ENCODE measurements at regions not wholly inside any gene's neighbourhood (a gene's known extent, or its start where the extent isn't known, plus 50 kb on each side); places are given as distances from the start of the nearest gene placed in this dataset.

- H3K4me3 ChIP-seq (ENCODE audit: low read depth, low read length): no peak overlapping the region
- no peak for DNase-seq (ENCODE audit: low read depth)
Measured at GRCh38 chr9:75695921-75696320, 194.6 kb upstream of the PCSK5 start.

GRCh38 chr9:75699017-75699416 lies 191.5 kb upstream of the PCSK5 start:
- no peak for DNase-seq (ENCODE audit: low read depth)
- H3K4me3 ChIP-seq (ENCODE audit: low read depth, low read length): no peak overlapping the region
- TF ChIP-seq CTCF (IDR thresholded peaks at IDR 0.05; ENCODE audit: insufficient read depth, low read depth, low read length): no peak

More at GRCh38 chr9:75695921-75696320, 194.6 kb upstream of the PCSK5 start:
- no peak for TF ChIP-seq CTCF (IDR thresholded peaks at IDR 0.05; ENCODE audit: insufficient read depth, low read depth, low read length)

- DNase-seq (ENCODE audit: low read depth): no peak
- H3K4me3 ChIP-seq (ENCODE audit: low read depth, low read length): no peak overlapping the region
Measured at GRCh38 chr9:75699625-75700251, 190.7 kb upstream of the PCSK5 start.

DNA sequence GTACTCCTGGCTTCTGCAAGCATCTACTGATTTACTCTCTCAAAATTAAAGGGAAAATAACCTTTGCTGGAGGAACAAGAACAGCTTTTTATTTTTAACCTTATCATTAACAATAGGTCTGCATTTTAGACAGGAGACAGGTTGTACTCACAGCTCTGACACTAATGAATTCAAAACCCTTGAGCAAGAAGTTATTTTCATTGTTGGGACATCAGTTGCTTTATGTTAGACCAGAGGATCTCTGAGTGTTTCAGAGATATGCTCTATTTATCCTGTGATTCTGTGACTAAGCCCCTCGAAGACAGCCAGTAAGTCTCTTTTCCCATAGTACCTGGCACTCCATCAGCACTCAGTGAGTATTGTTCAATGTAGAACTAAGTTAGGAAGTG lies 190.2 kb upstream of the PCSK5 start:
- no peak for DNase-seq (ENCODE audit: low read depth)
- no peak for TF ChIP-seq CTCF (IDR thresholded peaks at IDR 0.05; ENCODE audit: insufficient read depth, low read depth, low read length)
- no peak overlapping the region for H3K4me3 ChIP-seq (ENCODE audit: low read depth, low read length)

More at GRCh38 chr9:75699625-75700251, 190.7 kb upstream of the PCSK5 start:
- no peak for TF ChIP-seq CTCF (IDR thresholded peaks at IDR 0.05; ENCODE audit: insufficient read depth, low read depth, low read length)

- H3K4me3 ChIP-seq (ENCODE audit: low read depth, low read length): no peak overlapping the region
- DNase-seq (ENCODE audit: low read depth): no peak
- TF ChIP-seq CTCF (IDR thresholded peaks at IDR 0.05; ENCODE audit: insufficient read depth, low read depth, low read length): no peak
Measured at GRCh38 chr9:75707191-75707590, 183.3 kb upstream of the PCSK5 start.

GRCh38 chr9:75709698-75710097 lies 180.8 kb upstream of the PCSK5 start:
- no peak for DNase-seq (ENCODE audit: low read depth)
- no peak for TF ChIP-seq CTCF (IDR thresholded peaks at IDR 0.05; ENCODE audit: insufficient read depth, low read depth, low read length)

GRCh38 chr9:75712700-75713099 lies 177.8 kb upstream of the PCSK5 start:
- no peak for TF ChIP-seq CTCF (IDR thresholded peaks at IDR 0.05; ENCODE audit: insufficient read depth, low read depth, low read length)
- DNase-seq (ENCODE audit: low read depth): no peak
- H3K4me3 ChIP-seq (ENCODE audit: low read depth, low read length): no peak overlapping the region

More at GRCh38 chr9:75709698-75710097, 180.8 kb upstream of the PCSK5 start:
- H3K4me3 ChIP-seq (ENCODE audit: low read depth, low read length): no peak overlapping the region

Measured in fibroblast of villous mesenchyme (primary cell).